Natural killer cell (primary cell): ENCODE measurements at regions not wholly inside any gene's neighbourhood (a gene's known extent, or its start where the extent isn't known, plus 50 kb on each side); places are given as distances from the start of the nearest gene placed in this dataset.

Experiments
- ATAC-seq, 3 donors: fragments of 150-1000 bp in 2 of 3; fragments of 200-7000 bp in 1 of 3; cut with Tn5 transposase; 1 replicate in 1 of 3; 2 replicates in 2 of 3; pipeline ENCODE4 v1.10.0; 2021; ENCODE audit warnings: mild to moderate bottlenecking in 2 of 3, moderate library complexity in 2 of 3
- DNase-seq, 2 donors: peaks; one replicate each; pipeline versions ENCODE4 v3.0.0 to v3.0.0-alpha.2; 2013 to 2021; ENCODE audit warnings: mixed read lengths in 1 of 2
- H3K27ac ChIP-seq: one replicate; pipeline ENCODE4 v1.5.1; 2013; ENCODE audit warnings: mild to moderate bottlenecking, low read length
- H3K27me3 ChIP-seq: one replicate; pipeline ENCODE4 v1.6.1; 2013; ENCODE audit warnings: low read length; ENCODE audit not compliant: control insufficient read depth, insufficient read depth
- H3K36me3 ChIP-seq: one replicate; pipeline ENCODE4 v1.6.1; 2013; ENCODE audit warnings: low read length; ENCODE audit not compliant: control insufficient read depth, insufficient read depth
- H3K4me1 ChIP-seq: one replicate; pipeline ENCODE4 v1.6.1; 2013; ENCODE audit warnings: low read length; ENCODE audit not compliant: control insufficient read depth, insufficient read depth
- H3K4me3 ChIP-seq: one replicate; pipeline ENCODE4 v1.5.1; 2013; ENCODE audit warnings: low read length
- H3K9me3 ChIP-seq: one replicate; pipeline ENCODE4 v1.6.1; 2013; ENCODE audit warnings: low read length; ENCODE audit not compliant: control insufficient read depth, insufficient read depth
- H3K27ac Mint-ChIP-seq, 2 donors: one replicate each; pipeline ENCODE4 v1.8.0; 2022; ENCODE audit warnings: mild to moderate bottlenecking in 2 of 2, mixed read lengths in 2 of 2, moderate library complexity in 1 of 2
- H3K27me3 Mint-ChIP-seq, 2 donors: one replicate each; pipeline ENCODE4 v1.8.0; 2022; ENCODE audit warnings: low read depth in 2 of 2, mixed read lengths in 2 of 2
- H3K36me3 Mint-ChIP-seq: one replicate; pipeline ENCODE4 v1.8.0; 2022; ENCODE audit warnings: mixed read lengths
- H3K4me1 Mint-ChIP-seq, 2 donors: one replicate each; pipeline ENCODE4 v1.8.0; 2022; ENCODE audit warnings: mixed read lengths in 2 of 2
- H3K4me3 Mint-ChIP-seq: one replicate; pipeline ENCODE4 v1.8.0; 2022; ENCODE audit warnings: mild to moderate bottlenecking, moderate library complexity, mixed read lengths
- H3K9me3 Mint-ChIP-seq, 2 donors: one replicate each; pipeline ENCODE4 v1.8.0; 2022; ENCODE audit warnings: mixed read lengths in 2 of 2
- WGBS: methylation state at CpG from one replicate; pipeline ENCODE4 v1.1.7; 2013; ENCODE audit warnings: missing lambda C conversion rate; ENCODE audit not compliant: insufficient coverage; 5-methylcytosine and 5-hydroxymethylcytosine counted together
- intact Hi-C: fragments of 100-400 bp; cut with micrococcal nuclease; formaldehyde crosslinking; loops from one replicate; pipeline ENCODE4 v1.14.2; 2022
- TF ChIP-seq, protein P1 (sequence below): fragments of 200-600 bp; IDR thresholded peaks from one replicate; pipeline ENCODE4 v1.8.0; 2022; ENCODE audit warnings: antibody characterized with exemption

DNA sequence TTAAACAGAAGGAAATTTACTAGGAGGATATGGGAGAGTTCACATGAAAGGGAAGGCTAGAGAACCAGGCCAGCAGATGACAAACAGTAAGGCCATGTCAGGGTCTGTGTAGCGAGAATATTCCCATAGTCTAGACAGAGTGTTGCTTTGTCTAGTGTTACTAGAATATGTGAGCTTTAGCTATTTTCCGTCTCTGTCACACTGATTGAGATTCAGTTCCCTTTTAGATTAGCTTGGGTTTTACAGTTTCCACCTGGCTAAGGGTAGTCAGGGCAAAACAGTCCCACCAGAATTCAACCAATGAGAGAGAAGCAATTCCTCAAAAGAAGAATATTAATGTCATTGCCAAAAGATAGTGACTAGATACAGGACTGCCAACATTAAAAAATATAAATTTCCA, 82.8 kb upstream of the MDM1 start:
- DNase-seq (no peak), ATAC-seq (no peak)
- TF ChIP-seq, protein P1, sequence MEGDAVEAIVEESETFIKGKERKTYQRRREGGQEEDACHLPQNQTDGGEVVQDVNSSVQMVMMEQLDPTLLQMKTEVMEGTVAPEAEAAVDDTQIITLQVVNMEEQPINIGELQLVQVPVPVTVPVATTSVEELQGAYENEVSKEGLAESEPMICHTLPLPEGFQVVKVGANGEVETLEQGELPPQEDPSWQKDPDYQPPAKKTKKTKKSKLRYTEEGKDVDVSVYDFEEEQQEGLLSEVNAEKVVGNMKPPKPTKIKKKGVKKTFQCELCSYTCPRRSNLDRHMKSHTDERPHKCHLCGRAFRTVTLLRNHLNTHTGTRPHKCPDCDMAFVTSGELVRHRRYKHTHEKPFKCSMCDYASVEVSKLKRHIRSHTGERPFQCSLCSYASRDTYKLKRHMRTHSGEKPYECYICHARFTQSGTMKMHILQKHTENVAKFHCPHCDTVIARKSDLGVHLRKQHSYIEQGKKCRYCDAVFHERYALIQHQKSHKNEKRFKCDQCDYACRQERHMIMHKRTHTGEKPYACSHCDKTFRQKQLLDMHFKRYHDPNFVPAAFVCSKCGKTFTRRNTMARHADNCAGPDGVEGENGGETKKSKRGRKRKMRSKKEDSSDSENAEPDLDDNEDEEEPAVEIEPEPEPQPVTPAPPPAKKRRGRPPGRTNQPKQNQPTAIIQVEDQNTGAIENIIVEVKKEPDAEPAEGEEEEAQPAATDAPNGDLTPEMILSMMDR, result no peak
- no peaks in the 10 kb centered on the region for H3K36me3 Mint-ChIP-seq
- H3K9me3 ChIP-seq, result peaks cover 8% of the 10 kb centered on the region
- H3K4me3 ChIP-seq, result no peak overlapping the region
- H3K27me3 Mint-ChIP-seq, result no peaks in the 10 kb centered on the region
- no peak overlapping the region for H3K27ac ChIP-seq
- 87% methylated on average over 2 of the region's 2 CpGs for WGBS
- no peaks in the 10 kb centered on the region for H3K27me3 ChIP-seq
- H3K36me3 ChIP-seq, result no peaks in the 10 kb centered on the region
- H3K4me1 ChIP-seq, result peaks cover 27% of the 10 kb centered on the region
- H3K27ac Mint-ChIP-seq, result peak overlapping the region; percentile 88 to 91
- H3K4me3 Mint-ChIP-seq, result no peak overlapping the region
- intact Hi-C loops, result loop anchor here (5.0 kb wide), 1 partner anchor 37 kb away; no protein-coding TSS in a partner anchor
- H3K9me3 Mint-ChIP-seq, result peaks cover 0 to 2% of the 10 kb centered on the region in 2 donors
- H3K4me1 Mint-ChIP-seq, result peaks cover 33 to 44% of the 10 kb centered on the region in 2 donors

DNA sequence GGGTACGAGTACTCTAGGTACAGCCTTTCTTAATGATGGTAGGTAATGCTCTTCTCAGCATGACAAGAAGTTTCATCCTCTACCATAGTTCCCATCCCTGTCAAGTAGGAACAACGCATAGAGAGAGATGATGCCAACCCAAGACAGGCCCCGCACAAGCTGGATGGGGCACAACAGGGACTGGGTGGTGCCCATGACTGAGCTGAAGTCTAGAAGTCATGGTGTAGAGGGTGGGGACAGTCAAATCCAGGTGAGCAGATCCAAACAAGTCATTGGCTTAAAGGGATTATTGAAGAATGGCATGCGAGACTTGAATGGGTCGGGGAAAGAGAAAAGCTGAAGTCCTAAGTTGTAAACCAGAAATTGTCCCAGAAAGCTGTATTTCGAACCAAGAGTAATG, 84.2 kb upstream of the MDM1 start:
- no peaks in the 10 kb centered on the region for H3K27me3 Mint-ChIP-seq
- no peaks in the 10 kb centered on the region for H3K36me3 Mint-ChIP-seq
- no peaks in the 10 kb centered on the region for H3K27me3 ChIP-seq
- H3K9me3 ChIP-seq, result peaks cover 8% of the 10 kb centered on the region
- ATAC-seq, result no peak
- 100% methylated on average over 5 of the region's 6 CpGs for WGBS
- peaks cover 40% of the 10 kb centered on the region for H3K4me1 ChIP-seq
- H3K4me3 ChIP-seq, result no peak overlapping the region
- peaks cover 0 to 2% of the 10 kb centered on the region in 2 donors for H3K9me3 Mint-ChIP-seq
- H3K4me1 Mint-ChIP-seq, result peaks cover 46 to 57% of the 10 kb centered on the region in 2 donors
- H3K27ac ChIP-seq, result peak overlapping the region; percentile 22
- H3K36me3 ChIP-seq, result no peaks in the 10 kb centered on the region
- intact Hi-C loops, result loop anchor here (5.0 kb wide), 1 partner anchor 36 kb away; no protein-coding TSS in a partner anchor
- peak overlapping the region; percentile 88 to 91 for H3K27ac Mint-ChIP-seq
- no peak overlapping the region for H3K4me3 Mint-ChIP-seq
- TF ChIP-seq, protein P1, result no peak
- no peak for DNase-seq

DNA sequence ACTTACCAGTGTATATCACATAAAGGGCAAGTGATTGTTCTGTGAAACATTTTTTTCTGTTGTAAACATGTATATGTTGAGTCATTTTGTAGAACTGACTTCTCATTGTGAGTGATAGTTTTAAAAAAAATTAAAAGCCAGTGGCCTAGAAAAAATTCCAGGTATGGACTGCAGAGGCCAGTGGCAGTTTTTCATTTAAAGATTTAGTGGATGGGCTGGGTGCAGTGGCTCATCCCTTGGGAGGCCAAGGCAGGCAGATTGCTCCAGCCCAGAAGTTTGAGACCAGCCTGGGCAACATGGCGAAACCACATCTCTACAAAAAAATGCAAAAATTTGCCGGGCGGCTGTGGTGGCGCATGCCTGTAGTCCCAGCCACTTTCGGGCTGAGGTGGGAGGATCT, 84.7 kb upstream of the MDM1 start:
- Mint-ChIP-seq H3K4me3 (peak overlapping the region; percentile 59), H3K36me3 (no peaks in the 10 kb centered on the region), H3K27ac (peak overlapping the region; percentile 88 to 91), H3K27me3 (no peaks in the 10 kb centered on the region), H3K4me1 (peaks cover 48 to 59% of the 10 kb centered on the region in 2 donors), H3K9me3 (peaks cover 0 to 2% of the 10 kb centered on the region in 2 donors)
- Histone ChIP-seq H3K4me3 (no peak overlapping the region), H3K27me3 (no peaks in the 10 kb centered on the region), H3K36me3 (no peaks in the 10 kb centered on the region), H3K9me3 (peaks cover 8% of the 10 kb centered on the region), H3K4me1 (peaks cover 45% of the 10 kb centered on the region), H3K27ac (peak overlapping the region; percentile 46)
- DNase-seq (no peak), ATAC-seq (no peak)
- TF ChIP-seq, protein P1, result no peak
- 83% methylated on average over 5 of the region's 5 CpGs for WGBS
- intact Hi-C loops, result loop anchor here (5.0 kb wide), 1 partner anchor 35 kb away; no protein-coding TSS in a partner anchor

DNA sequence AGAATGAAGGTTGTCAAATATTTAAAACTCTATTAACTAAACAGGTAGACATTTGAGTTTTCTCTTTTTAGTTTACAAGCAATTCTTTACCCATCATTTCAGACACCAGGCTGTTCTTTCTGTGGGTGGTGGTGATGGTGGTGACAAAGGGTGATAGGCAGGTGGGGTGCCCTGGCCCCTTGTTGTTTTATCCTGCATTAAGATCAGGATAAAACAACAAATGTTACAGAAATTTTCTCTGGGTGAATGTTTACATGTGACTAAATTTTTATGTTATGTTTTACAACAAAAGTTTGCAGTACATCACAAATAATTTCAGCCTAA, 85.9 kb upstream of the MDM1 start:
- H3K4me1 ChIP-seq, result peaks cover 57% of the 10 kb centered on the region
- ATAC-seq, result peak; percentile 27 to 54 (median 48)
- no peak for DNase-seq
- Mint-ChIP-seq H3K4me1 (peaks cover 58 to 71% of the 10 kb centered on the region in 2 donors), H3K36me3 (peaks cover 3% of the 10 kb centered on the region), H3K9me3 (peaks cover 0 to 2% of the 10 kb centered on the region in 2 donors), H3K27me3 (no peaks in the 10 kb centered on the region), H3K27ac (peak overlapping the region; percentile 88 to 91), H3K4me3 (peak overlapping the region; percentile 71)
- intact Hi-C loops, result loop anchor here (5.0 kb wide), 1 partner anchor 34 kb away; no protein-coding TSS in a partner anchor
- no peaks in the 10 kb centered on the region for H3K27me3 ChIP-seq
- peak overlapping the region; percentile 75 for H3K27ac ChIP-seq
- no peaks in the 10 kb centered on the region for H3K36me3 ChIP-seq
- no peak overlapping the region for H3K4me3 ChIP-seq
- peaks cover 8% of the 10 kb centered on the region for H3K9me3 ChIP-seq
- TF ChIP-seq, protein P1, result no peak
